Skin of body (tissue), 1 donor: ENCODE measurements at regions not wholly inside any gene's neighbourhood (a gene's known extent, or its start where the extent isn't known, plus 50 kb on each side); places are given as distances from the start of the nearest gene placed in this dataset.

ENCODE experiments used
- DNase-seq: peaks from one replicate; lab custom pipeline; 2025; lab: John Stamatoyannopoulos, UW

DNA sequence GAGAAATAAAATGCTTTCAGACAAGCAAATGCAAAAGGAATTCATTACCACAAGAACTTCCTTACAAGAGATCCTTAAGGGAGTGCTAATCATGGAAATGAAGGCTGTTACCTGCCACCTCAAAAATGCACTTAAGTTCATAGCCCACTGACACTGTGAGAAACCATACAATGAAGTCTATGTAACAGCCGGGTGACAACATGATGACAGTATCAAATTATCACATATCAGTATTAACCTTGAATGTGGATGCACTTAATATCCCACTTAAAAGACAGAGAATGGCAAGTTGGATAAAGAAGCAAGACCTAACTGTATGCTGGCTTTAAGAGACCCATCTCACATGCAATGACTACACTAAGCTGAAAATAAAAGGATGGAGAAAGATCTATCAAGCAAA is 403.4 kb upstream of the MC4R start:
- DNase-seq, result no peak

DNA sequence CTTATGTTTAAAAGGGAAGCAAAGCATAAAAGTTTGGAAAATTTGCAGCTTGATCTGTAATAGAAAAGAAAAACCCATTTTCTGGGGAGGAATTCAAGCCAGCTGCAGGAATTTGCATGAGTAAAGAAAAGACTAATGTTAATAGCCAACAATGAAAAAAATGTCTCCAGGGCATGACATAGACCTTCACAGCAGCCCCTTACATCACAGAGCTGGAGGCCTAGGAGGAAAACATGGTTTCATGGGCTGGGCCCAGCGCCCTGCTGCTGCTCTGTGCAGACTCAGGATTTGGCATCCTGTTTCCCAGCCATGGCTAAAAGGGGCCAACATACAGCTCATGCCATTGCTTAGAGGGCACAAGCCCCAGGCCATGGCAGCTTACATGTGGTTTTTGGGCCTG is 411.6 kb upstream of the MC4R start:
- DNase-seq, result no peak

DNA sequence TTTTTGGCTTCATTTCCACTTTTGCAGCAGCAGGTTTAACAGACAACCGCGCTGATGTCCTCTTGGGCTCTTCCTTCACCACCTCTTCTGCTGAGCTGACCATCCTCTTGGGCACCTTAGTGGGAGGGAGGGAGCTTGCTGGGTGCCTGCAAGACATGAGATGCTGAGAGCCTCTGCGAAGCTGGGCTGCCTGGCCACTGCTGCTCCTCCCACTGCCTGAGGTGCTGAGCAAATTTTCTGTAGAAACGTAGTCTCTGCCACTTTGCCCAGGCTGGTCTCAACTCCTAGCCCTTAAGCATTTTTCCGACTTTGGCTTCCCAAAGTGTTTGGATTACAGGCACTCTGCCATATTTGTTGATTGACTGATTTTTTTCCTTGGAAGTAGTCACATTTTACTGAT is 422.2 kb upstream of the MC4R start:
- DNase-seq, result no peak

- DNase-seq, result no peak
Observed at GRCh38 chr18:60804415-60804814, 431.8 kb upstream of the MC4R start.

- no peak for DNase-seq
Observed at GRCh38 chr18:60809937-60810336, 437.4 kb upstream of the MC4R start.

DNA sequence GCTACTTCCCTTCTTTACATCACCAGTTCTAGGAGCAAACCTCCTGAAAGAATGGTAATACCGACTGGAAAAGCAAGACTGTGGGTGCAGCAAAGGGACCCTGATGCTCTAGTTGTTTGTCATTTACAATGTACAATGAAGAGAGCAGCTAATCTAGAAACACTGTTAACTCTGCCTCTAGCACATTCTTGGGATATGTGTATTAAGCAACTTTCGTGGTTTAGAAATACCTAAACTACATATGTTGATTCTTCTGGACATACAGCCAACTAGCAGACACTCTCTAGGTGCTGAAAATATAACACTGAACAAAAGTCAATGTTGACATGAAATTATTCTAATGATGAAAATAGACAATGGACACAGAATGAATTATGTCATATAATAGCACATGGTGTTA is 440.3 kb upstream of the MC4R start:
- DNase-seq, result no peak

- no peak for DNase-seq
Observed at GRCh38 chr18:60826346-60826745, 453.8 kb upstream of the MC4R start.

DNA sequence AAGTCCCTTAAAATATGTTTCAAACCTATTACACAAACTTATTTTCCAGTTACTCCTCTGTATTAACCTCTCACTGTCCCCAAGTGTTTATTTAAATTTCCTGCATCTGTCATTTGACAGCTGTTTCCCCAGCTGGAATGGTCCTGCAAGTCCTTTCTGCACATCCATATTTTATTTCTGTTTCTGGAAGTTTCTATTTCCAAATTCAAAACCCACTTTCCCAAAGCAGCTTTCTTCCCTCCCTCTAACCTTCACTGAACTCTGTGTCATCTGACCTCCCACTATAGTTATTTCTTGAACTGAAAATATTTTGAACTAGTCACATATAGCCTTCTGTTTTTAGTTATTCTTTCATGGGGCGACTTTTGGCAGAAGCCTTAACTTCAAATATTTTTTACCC is 459.4 kb upstream of the MC4R start:
- no peak for DNase-seq

GRCh38 chr18:60838677-60839076 is 466.1 kb upstream of the MC4R start:
- DNase-seq, result no peak

- no peak for DNase-seq
Observed at GRCh38 chr18:60846396-60846795, 473.8 kb upstream of the MC4R start.

GRCh38 chr18:60847517-60847916 is 474.9 kb upstream of the MC4R start:
- DNase-seq, result no peak

DNA sequence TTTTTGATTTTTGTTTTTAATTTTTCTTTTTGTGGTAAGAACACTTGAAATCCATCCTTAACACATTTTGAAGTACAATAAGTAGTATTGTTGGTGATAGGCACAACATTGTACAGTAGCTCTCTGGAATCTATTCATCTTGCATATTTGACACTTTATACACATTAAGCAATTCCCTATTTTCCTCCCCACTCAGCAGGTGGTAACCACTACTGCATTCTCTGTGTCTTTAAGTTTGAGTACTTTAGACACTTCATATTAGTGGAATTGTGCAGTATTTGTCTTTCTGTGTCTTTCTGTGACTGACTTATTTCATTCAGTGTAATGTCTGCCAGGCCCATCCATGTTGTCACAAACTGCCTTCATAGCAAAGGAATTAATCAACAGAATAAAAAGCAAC is 471.7 kb upstream of the CDH20 start:
- DNase-seq, result no peak

GRCh38 chr18:60862988-60863387 is 470.2 kb upstream of the CDH20 start:
- DNase-seq, result no peak

GRCh38 chr18:60865801-60866200 is 467.4 kb upstream of the CDH20 start:
- no peak for DNase-seq

DNA sequence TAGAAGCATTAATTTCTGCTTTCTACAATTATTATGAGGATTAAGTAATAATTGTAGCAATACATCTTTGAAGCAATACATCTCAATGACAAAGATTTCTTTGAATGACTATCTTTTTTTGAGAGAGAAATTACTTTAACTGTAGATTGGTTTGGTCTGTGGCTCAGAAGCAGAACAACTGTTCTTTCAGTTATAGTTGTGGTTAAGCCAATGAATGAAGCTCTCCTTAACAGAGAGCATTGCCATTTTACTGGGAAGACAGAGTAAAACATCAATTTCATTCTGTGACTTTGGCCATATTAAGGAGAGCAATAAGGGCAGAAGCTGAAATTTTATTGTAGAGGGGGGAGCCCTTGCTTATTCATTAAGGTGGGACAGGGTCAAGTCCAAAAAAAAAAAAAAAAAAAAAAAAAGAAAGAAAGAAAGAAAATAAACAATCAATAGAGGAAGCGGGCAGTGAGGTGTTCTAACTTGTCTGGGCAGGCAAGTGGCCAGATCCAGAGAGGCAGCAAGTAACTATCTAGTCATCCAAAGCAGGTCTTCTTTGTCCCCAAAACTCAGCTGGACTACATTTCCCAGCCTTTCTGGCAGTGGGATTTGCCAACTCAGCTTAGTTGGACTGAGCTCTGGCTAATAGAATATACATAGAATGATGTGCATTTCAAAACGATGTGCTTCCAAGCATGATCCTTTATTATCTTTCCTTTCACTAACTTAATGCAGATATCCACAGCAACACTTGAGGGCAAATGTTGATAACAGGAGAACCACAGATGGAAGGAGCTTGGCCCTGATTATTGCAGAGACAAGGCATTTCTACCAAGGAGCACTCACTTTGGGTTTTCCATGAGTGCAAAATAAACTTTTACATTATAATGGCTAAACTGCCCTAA is 462.7 kb upstream of the CDH20 start:
- DNase-seq, result no peak

GRCh38 chr18:60872434-60872833 is 460.8 kb upstream of the CDH20 start:
- DNase-seq, result no peak

DNA sequence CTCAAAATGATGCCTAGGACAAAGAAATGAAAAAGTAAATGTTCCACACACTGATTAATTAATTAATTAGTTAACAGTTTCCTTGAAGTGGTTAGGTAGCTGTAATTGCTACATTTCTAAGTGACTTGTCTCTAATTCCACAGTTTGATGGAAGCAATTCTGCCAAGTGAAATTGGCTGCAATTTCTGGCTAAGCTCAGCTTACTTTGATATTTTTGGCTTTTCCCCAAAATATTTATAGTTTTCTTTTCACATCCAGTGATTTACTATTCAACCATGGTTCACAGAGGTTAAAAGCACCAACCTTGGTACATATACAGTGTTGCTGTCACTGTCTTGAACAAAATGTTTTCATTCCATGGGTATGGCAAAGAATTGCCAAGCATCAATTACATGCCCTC is 459.5 kb upstream of the CDH20 start:
- no peak for DNase-seq

DNA sequence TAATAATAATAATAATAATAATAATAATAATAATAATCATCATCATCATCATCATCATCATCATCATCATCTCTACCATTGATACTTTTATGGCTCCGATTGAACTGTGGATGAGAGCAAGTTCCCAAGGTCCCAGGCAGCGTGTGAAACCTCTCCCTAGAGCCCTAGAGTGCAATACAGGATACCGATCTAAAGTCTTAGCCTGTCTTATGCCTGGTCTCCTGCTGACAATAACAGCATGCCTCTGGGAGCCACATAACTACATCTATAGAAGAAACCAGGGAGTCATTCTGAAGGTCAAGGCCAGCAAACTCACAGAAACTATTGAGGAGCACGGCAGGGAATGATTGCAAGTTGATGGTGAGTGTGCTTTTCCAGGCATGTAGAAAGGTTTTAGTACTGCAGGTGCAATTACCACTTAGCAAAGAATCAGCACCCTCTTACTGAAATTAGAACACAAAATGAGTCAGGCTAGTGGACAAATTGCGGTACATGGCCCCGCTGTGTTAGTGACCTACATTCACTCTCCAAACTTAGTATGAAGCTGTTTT is 457.2 kb upstream of the CDH20 start:
- no peak for DNase-seq

DNA sequence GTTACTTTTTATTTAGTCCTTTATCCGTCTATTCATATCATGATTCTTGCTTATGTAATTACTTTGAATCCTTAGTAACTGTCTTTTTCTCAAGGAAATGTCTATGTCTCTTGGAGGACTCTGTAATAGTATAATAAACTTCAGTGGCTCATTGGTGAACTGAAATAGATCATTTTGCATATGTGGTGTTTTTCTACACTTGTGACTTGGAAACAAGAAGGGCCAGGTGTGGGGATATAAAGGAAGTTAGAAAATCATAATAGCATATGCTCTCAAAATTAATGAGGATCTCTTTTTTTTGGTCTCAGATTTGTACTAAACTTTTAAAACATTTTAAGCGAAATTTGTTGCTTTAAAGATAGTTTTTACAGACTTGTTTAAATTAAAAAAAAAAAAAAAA is 453.0 kb upstream of the CDH20 start:
- no peak for DNase-seq

- DNase-seq, result no peak
Observed at GRCh38 chr18:60883587-60883986, 449.6 kb upstream of the CDH20 start.

- no peak for DNase-seq
Observed at GRCh38 chr18:60888071-60888624, 445.1 kb upstream of the CDH20 start.

GRCh38 chr18:60889442-60889841 is 443.8 kb upstream of the CDH20 start:
- no peak for DNase-seq

DNA sequence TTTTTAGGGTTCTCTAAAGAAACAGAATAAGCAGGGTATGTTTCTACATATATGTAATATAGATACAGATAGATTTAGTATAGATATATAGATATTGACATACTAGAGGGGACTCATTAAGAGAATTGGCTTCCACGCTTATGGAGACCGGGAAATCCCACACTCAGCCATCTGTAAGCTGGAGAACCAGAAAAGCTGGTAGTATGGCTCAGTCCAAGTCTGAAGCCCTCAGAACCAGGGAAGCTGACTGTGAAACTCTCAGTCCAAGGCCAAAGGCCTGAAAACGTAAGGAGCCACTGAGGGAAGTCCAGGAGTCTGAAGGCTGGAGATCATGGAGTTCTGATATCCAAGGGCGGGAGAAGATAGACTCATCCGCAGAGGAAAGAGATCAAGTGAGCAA is 441.3 kb upstream of the CDH20 start:
- no peak for DNase-seq
